Epithelial cell of esophagus (primary cell): ENCODE measurements at regions not wholly inside any gene's neighbourhood (a gene's known extent, or its start where the extent isn't known, plus 50 kb on each side); places are given as distances from the start of the nearest gene placed in this dataset.
"Not testable (repeated sequence)": the region's sequence is repeated elsewhere in the genome, so short reads cannot be mapped to it uniquely, and the experiment has no call there.

Source experiments
- DNase-seq: peaks from one replicate; pipeline ENCODE4 v3.0.0; 2010; ENCODE audit warnings: low read depth
- H3K4me3 ChIP-seq: 2 replicates; pipeline ENCODE4 v1.5.1; 2011; ENCODE audit warnings: mild to moderate bottlenecking, low read length, control low read depth
- TF ChIP-seq, protein P1 (sequence below): IDR thresholded peaks from 2 replicates; pipeline ENCODE4 v1.5.1; 2011; ENCODE audit warnings: low read depth, mild to moderate bottlenecking, low read length, control low read depth, inconsistent platforms; ENCODE audit not compliant: insufficient read depth; ENCODE audit errors: missing control alignments

DNA sequence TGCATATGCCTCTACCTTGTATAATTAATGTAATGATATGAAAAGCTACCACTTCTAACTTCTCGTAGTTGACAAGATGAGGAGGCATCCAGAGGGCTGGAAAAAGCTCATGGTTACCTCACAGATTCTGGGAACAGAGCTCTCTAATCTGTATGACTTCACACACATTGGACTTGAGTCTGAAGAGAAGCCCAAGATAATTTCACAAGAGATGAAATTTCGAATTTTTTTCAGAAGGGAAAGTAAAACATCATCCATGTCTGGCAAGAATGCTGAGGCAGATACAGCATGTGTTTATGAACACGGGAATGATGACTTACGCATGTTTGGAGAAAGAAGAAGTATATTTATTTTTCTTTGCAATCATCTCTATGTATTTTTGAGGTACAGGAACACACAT, 141.8 kb upstream of the TENT5A start:
- no peak for DNase-seq
- TF ChIP-seq, protein P1, sequence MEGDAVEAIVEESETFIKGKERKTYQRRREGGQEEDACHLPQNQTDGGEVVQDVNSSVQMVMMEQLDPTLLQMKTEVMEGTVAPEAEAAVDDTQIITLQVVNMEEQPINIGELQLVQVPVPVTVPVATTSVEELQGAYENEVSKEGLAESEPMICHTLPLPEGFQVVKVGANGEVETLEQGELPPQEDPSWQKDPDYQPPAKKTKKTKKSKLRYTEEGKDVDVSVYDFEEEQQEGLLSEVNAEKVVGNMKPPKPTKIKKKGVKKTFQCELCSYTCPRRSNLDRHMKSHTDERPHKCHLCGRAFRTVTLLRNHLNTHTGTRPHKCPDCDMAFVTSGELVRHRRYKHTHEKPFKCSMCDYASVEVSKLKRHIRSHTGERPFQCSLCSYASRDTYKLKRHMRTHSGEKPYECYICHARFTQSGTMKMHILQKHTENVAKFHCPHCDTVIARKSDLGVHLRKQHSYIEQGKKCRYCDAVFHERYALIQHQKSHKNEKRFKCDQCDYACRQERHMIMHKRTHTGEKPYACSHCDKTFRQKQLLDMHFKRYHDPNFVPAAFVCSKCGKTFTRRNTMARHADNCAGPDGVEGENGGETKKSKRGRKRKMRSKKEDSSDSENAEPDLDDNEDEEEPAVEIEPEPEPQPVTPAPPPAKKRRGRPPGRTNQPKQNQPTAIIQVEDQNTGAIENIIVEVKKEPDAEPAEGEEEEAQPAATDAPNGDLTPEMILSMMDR = no peak
- no peak overlapping the region for H3K4me3 ChIP-seq

DNA sequence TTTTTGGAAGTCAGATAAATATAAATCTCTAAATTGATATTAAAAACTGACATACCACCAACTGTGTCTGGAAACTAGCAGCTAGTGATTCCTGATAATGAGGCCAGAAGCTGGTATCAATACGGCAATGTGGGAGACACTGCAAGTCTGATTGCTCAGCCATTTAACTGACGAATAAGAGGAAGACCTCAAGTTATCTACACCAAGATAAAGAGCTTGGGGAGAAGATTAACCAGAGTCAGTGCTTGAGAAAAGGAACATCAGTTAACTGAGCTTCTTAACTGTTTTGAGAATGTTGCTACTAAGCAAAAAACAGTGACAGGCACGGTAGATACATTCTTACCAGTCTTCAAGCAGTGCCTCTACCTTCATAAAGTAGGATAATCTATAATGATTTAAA, 140.4 kb upstream of the TENT5A start:
- TF ChIP-seq, protein P1 = no peak
- no peak for DNase-seq

DNA sequence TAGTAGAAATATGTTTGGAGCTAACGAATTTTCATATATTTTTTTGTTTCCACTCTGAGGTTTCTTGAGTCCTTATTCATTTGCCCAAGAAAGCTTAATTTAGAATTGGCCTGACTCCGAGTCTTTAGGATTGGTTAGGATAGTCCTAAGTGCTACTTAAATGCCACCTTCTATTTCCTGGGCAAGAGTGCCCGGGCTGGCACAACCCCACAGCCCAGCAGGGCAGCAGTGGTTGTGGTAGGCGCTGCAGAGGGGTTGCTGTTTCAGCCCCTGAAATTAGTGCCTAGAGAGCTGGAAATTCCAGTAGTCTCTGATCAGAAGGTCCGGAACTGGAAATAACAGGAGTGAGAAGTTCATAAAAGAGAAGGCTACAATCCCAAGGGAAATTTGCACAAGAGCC, 139.4 kb upstream of the TENT5A start:
- TF ChIP-seq, protein P1 = no peak
- H3K4me3 ChIP-seq = no peak overlapping the region
- DNase-seq = no peak

More for the DNA sequence above, 140.4 kb upstream of the TENT5A start:
- H3K4me3 ChIP-seq = no peak overlapping the region

DNA sequence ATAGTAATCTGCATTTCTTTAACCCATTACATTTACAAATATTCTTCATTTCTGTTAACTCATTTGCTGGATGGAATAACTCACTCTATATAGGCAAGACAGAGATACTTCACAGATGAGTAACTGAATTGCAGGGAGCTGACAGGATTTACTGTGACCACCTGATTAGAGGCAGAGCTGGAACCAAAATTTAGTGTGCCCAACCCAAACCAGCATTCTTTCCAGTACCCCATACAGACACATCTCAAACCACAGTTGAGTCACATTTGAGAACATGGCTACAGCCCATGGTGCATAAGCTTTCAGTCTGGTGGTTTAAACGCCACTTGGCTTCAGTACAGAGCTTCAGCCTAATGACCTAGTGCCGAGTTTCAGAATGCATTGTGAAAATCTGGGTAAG, 138.4 kb upstream of the TENT5A start:
- no peak overlapping the region for H3K4me3 ChIP-seq
- TF ChIP-seq, protein P1 = no peak
- DNase-seq = no peak

DNA sequence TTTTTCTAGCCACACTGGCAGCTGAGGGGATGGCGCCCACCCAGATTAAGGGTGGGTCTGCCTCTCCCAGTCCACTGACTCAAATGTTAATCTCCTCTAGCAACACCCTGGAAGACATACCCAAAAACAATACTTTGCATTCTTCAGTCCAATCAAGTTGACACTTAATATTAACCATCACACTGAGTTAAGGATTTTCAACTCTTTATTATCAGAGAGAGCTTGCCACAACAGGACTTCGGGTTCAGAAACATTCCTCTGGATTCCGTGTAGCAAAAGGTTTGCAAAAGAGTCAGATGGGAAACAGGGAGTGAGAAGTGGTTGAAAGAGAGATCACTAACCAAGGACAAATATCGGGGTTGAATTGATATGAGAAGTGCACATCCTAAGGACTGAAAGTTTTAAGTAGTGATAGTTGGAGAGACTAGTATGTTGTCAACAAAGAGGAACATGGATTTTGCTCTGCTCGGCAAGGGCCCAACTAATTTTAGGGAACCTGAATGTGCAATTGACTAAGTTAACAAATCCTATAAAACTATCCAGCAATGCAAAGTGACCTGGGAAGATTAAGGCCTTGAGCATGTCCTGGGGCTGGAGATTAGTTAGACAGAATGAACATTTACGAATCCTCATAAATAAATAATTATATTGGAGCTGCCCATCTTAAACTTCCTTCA, 137.0 kb upstream of the TENT5A start:
- TF ChIP-seq, protein P1 = no peak
- no peak overlapping the region for H3K4me3 ChIP-seq
- DNase-seq = no peak

DNA sequence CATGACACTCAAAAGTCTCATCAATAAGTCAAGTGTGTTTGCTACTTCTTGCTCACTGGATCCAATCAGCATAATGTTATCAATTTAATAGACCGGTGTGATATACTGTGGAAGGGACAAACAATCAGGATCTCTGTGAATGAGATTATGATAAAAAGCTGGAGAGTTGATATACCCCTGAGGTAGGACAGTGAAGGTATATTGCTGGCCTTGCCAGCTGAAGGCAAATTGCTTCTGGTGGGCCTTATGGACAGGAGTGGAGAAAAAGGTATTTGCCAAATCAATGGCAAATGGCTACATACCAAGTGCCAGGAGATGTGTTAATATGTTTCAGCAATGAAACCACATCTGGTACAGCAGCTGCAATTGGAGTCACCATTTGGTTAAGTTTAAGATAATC, 134.4 kb upstream of the TENT5A start:
- H3K4me3 ChIP-seq, DNase-seq: not testable (repeated sequence)

DNA sequence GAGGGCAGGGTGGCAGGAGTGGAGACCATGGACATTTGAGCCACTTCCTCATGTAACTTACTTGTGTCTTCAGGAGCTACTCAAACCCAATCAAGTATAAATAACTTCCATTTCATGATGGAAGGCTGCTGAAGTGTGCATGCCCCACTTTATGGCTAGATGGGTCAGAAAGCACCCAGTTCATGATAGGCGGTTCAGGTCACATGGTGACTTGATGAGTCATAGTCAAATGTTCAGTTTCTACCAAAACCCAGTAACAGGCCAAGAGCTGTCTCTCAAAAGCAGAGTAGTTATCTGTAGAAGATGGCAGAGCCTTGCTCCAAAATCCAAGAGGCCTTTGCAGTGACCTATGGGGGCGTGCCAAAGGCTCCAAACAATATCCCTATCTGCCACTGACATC, 133.7 kb upstream of the TENT5A start:
- TF ChIP-seq, protein P1 = no peak
- H3K4me3 ChIP-seq = no peak overlapping the region
- no peak for DNase-seq
